Neural crest cell (in vitro differentiated cells): ENCODE measurements at regions not wholly inside any gene's neighbourhood (a gene's known extent, or its start where the extent isn't known, plus 50 kb on each side); places are given as distances from the start of the nearest gene placed in this dataset.
"Not testable (repeated sequence)": the region's sequence is repeated elsewhere in the genome, so short reads cannot be mapped to it uniquely, and the experiment has no call there.

Source experiments
- DNase-seq: peaks from one replicate; pipeline ENCODE4 v3.0.0; 2021; ENCODE audit warnings: low read depth, mixed read lengths, low spot score
- H3K27ac Mint-ChIP-seq: one replicate; pipeline ENCODE4 v1.8.0; 2021; ENCODE audit warnings: mild to moderate bottlenecking, mixed read lengths; ENCODE audit not compliant: unreplicated experiment
- H3K27me3 Mint-ChIP-seq: 2 replicates; pipeline ENCODE4 v1.8.0; 2021; ENCODE audit warnings: low read depth, mild to moderate bottlenecking, mixed read lengths
- H3K36me3 Mint-ChIP-seq: 2 replicates; pipeline ENCODE4 v1.8.0; 2021; ENCODE audit warnings: low read depth, mild to moderate bottlenecking, mixed read lengths
- H3K4me1 Mint-ChIP-seq: 2 replicates; pipeline ENCODE4 v1.8.0; 2021; ENCODE audit warnings: mixed read lengths
- H3K4me3 Mint-ChIP-seq: one replicate; pipeline ENCODE4 v1.8.0; 2021; ENCODE audit warnings: mild to moderate bottlenecking, mixed read lengths
- H3K9me3 Mint-ChIP-seq: 2 replicates; pipeline ENCODE4 v1.8.0; 2021; ENCODE audit warnings: mixed read lengths
- CTCF ChIP-seq: fragments of 200-600 bp; sonication (generic); conservative IDR thresholded peaks from 2 replicates; pipeline ENCODE4 v1.5.0; 2021; ENCODE audit warnings: antibody characterized with exemption, mild to moderate bottlenecking

- no peak for DNase-seq
- no peak for TF ChIP-seq CTCF
- no peak overlapping the region for H3K27ac Mint-ChIP-seq
- H3K36me3 Mint-ChIP-seq, result no peaks in the 10 kb centered on the region
- H3K4me3 Mint-ChIP-seq, result no peak overlapping the region
- H3K9me3 Mint-ChIP-seq, result no peaks in the 10 kb centered on the region
- H3K4me1 Mint-ChIP-seq, result no peaks in the 10 kb centered on the region
- no peaks in the 10 kb centered on the region for H3K27me3 Mint-ChIP-seq
Observed at GRCh38 chrX:21194526-21194925, 179.7 kb upstream of the CNKSR2 start.

- TF ChIP-seq CTCF, result no peak
- H3K27me3 Mint-ChIP-seq, result no peaks in the 10 kb centered on the region
- H3K9me3 Mint-ChIP-seq, result peaks cover 15% of the 10 kb centered on the region
Observed at GRCh38 chrX:21207080-21207479, 167.1 kb upstream of the CNKSR2 start.

GRCh38 chrX:21219208-21219607, 155.0 kb upstream of the CNKSR2 start:
- H3K27me3 Mint-ChIP-seq, H3K36me3 Mint-ChIP-seq, H3K27ac Mint-ChIP-seq, DNase-seq, H3K4me1 Mint-ChIP-seq, H3K4me3 Mint-ChIP-seq: not testable (repeated sequence)
- peaks cover 15% of the 10 kb centered on the region for H3K9me3 Mint-ChIP-seq

More at GRCh38 chrX:21207080-21207479, 167.1 kb upstream of the CNKSR2 start:
- no peak for DNase-seq
- Mint-ChIP-seq H3K4me3 (no peak overlapping the region), H3K4me1 (no peaks in the 10 kb centered on the region), H3K36me3 (no peaks in the 10 kb centered on the region), H3K27ac (no peak overlapping the region)

GRCh38 chrX:21225643-21226042, 148.6 kb upstream of the CNKSR2 start:
- Mint-ChIP-seq H3K27ac (no peak overlapping the region), H3K9me3 (peaks cover 8% of the 10 kb centered on the region), H3K27me3 (no peaks in the 10 kb centered on the region), H3K4me3 (no peak overlapping the region), H3K36me3 (peaks cover 4% of the 10 kb centered on the region), H3K4me1 (no peaks in the 10 kb centered on the region)
- no peak for DNase-seq
- TF ChIP-seq CTCF, result no peak

GRCh38 chrX:21228974-21229373, 145.2 kb upstream of the CNKSR2 start:
- not testable (repeated sequence) for DNase-seq, H3K36me3 Mint-ChIP-seq, H3K4me3 Mint-ChIP-seq, H3K27me3 Mint-ChIP-seq, H3K9me3 Mint-ChIP-seq, H3K4me1 Mint-ChIP-seq, H3K27ac Mint-ChIP-seq

- Mint-ChIP-seq H3K36me3 (no peaks in the 10 kb centered on the region), H3K9me3 (no peaks in the 10 kb centered on the region), H3K27ac (no peak overlapping the region), H3K27me3 (no peaks in the 10 kb centered on the region), H3K4me3 (no peak overlapping the region), H3K4me1 (no peaks in the 10 kb centered on the region)
- no peak for TF ChIP-seq CTCF
- DNase-seq, result no peak
Observed at GRCh38 chrX:21255032-21255618, 119.1 kb upstream of the CNKSR2 start.

- TF ChIP-seq CTCF, result no peak
- peaks cover 4% of the 10 kb centered on the region for H3K36me3 Mint-ChIP-seq
- peaks cover 15% of the 10 kb centered on the region for H3K9me3 Mint-ChIP-seq
- H3K27me3 Mint-ChIP-seq, result no peaks in the 10 kb centered on the region
- H3K4me1 Mint-ChIP-seq, result no peaks in the 10 kb centered on the region
- no peak overlapping the region for H3K4me3 Mint-ChIP-seq
- no peak overlapping the region for H3K27ac Mint-ChIP-seq
- no peak for DNase-seq
Observed at GRCh38 chrX:21266949-21267348, 107.3 kb upstream of the CNKSR2 start.
